MM.1S (cell line): ENCODE measurements at regions not wholly inside any gene's neighbourhood (a gene's known extent, or its start where the extent isn't known, plus 50 kb on each side); places are given as distances from the start of the nearest gene placed in this dataset.

Experiments used
- CTCF ChIP-seq: fragments of 300-600 bp; sonication (generic); IDR thresholded peaks from 2 replicates; pipeline ENCODE4 v1.5.1; 2016; ENCODE audit warnings: antibody characterized with exemption, low read length, mixed read lengths
- EZH2 ChIP-seq: fragments of 300-600 bp; sonication (generic); optimal IDR thresholded peaks from 2 replicates; pipeline ENCODE3; 2017; ENCODE audit warnings: low read depth, mild to moderate bottlenecking, antibody characterized with exemption, low read length, mixed read lengths
- EZH2phosphoT487 ChIP-seq: fragments of 300-600 bp; sonication (generic); IDR thresholded peaks from 2 replicates; pipeline ENCODE4 v1.6.1; 2018; ENCODE audit warnings: antibody characterized with exemption, low read length

- TF ChIP-seq CTCF (no peak), EZH2 (no peak), EZH2phosphoT487 (no peak)
These were observed 421.3 kb downstream of the LPIN1 start for GRCh38 chr2:12167525-12168317.
